Testis (tissue), 2 donors: ENCODE measurements at regions not wholly inside any gene's neighbourhood (a gene's known extent, or its start where the extent isn't known, plus 50 kb on each side); places are given as distances from the start of the nearest gene placed in this dataset.

Experiments used
- CTCF ChIP-seq, 3 experiments: fragments of 450-650 bp in 2 of 3; fragments of 200-600 bp in 1 of 3; sonication (generic) in 1 of 3; IDR thresholded peaks; one replicate each; pipeline ENCODE4 v1.5.1; 2016 to 2019; ENCODE audit warnings: antibody characterized with exemption in 3 of 3, mild to moderate bottlenecking in 2 of 3, moderate library complexity in 1 of 3
- POLR2A ChIP-seq: fragments of 450-650 bp; IDR thresholded peaks from one replicate; pipeline ENCODE4 v1.6.1; 2017; ENCODE audit warnings: antibody characterized with exemption, mild to moderate bottlenecking, moderate library complexity

DNA sequence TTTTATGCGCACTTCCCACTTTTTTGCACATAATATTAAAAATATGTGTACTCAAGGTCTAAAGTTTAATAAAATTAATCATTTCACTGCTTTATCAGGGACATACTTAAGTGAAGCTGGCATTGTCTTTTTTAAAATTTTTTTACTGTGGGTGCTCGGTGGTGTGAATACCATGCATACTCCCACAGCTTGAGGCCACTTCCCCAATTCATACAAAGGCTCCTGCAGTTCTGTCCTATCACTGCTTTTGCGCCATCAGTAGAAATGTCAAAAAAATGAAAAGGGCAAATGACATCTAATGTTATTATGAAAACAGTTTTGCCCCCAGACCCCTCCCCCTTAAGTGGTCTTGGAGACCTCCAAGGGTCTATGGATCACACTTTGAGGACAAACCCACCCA, 464.1 kb upstream of the ARID1B start:
- TF ChIP-seq POLR2A (no peak), CTCF (IDR thresholded peaks at IDR 0.05) (no peak)
